GM19239 (cell line): ENCODE measurements at regions not wholly inside any gene's neighbourhood (a gene's known extent, or its start where the extent isn't known, plus 50 kb on each side); places are given as distances from the start of the nearest gene placed in this dataset.

Experiments used
- DNase-seq: peaks from one replicate; pipeline ENCODE4 v3.0.0; 2011; ENCODE audit warnings: low spot score; ENCODE audit not compliant: insufficient read length
- FAIRE-seq: peaks from 2 replicates; lab custom pipeline; 2011; peaks lifted over from hg19 to GRCh38; lab: Jason Lieb, UNC

GRCh38 chr10:121418126-121418777 is 180.0 kb downstream of the FGFR2 start:
- FAIRE-seq (no peak), DNase-seq (no peak)

- FAIRE-seq (no peak), DNase-seq (no peak)
Observed at GRCh38 chr10:121420006-121420405, 178.2 kb downstream of the FGFR2 start.

GRCh38 chr10:121422096-121422495 is 176.1 kb downstream of the FGFR2 start:
- FAIRE-seq (no peak), DNase-seq (no peak)

DNA sequence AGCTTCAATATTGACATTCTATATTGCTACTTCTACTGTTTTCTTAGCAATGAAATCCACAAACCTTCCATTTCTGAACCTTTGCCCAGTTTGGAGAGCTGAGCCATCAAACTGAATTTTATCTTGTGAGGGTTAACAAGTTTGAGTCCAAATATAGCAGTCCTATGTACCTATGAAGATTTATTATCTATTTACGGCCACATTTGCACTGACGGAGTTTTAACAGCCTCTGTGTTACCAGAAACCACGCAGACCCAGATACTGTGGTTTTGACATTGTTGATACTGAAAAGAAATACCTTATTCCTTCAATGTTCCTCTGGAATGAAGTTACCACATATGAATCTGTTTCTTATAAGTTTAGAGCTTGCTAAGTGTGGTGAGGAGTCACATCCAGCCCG is 172.6 kb downstream of the FGFR2 start:
- no peak for FAIRE-seq
- no peak for DNase-seq

GRCh38 chr10:121426307-121426706 is 171.9 kb downstream of the FGFR2 start:
- DNase-seq (no peak), FAIRE-seq (no peak)
